ENCODE measurements at regions not wholly inside any gene's neighbourhood (a gene's known extent, or its start where the extent isn't known, plus 50 kb on each side); places are given as distances from the start of the nearest gene placed in this dataset.
"Not testable (repeated sequence)": the region's sequence is repeated elsewhere in the genome, so short reads cannot be mapped to it uniquely, and the experiment has no call there.

DNA sequence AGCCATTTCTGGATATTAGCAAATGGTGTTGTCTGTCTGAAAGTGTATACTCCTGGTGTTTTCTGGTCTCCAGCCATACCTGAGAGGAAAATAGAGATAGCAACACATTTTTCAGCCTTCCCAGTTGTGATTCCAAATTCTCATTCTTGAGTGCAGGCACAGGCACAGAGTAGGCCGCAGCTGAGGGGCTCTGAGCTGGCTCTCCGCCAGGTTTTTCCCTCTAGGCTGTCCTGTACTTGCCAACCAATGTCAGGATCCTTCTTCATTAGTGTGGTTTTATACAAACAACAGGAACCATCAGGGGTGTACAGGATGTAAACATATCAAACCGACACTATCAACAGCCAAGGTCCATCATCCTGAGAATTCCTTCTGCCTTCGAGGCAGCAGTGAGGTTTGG, 1733.6 kb upstream of the CELF4 start:
- no peak for DNase-seq

GRCh38 chr18:39297225-39297624, 1731.6 kb upstream of the CELF4 start:
- no peak for DNase-seq

DNA sequence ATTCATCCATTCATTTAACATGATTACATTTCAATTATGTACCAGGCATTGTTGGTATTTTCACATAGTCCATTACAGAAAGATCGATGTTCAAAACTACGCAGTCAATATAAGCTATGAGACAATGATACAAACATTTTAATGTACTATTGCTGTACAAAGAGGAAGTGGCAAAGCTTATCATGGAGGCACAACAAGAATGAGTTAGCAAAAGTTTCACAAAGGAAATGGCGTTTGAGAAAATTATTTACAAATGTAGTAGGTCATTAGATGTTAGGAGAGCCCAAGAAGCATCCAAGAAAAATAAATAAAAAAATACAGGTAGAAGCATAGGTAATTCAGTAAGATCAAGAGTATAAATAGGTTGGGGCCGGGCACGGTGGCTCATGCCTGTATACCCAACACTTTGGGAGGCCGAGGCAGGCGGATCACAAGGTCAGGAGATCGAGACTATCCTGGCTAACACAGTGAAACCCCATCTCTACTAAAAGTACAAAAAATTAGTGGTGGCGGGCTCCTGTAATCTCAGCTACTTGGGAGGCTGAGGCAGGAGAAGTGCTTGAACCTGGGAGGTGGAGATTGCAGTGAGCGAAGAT, 1730.8 kb upstream of the CELF4 start:
- DNase-seq: no peak

DNA sequence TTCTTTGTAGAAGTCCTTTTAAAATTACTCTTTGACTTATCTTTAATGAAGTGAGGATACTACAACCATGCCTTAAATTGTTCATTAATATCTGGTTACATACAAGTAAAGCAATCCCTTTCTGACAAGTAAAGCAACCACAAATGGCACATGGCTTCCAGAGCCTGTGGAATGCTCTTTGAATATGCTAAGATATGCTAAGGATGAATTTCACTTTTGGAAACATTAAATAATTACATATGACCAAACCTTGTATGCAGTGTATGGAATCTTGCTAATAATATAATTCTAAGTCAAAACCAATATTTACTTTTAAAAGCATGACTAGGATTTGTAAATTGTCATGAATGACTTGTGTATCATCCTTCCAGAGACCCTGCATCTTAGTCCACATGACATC, 1711.2 kb upstream of the CELF4 start:
- DNase-seq: no peak

DNA sequence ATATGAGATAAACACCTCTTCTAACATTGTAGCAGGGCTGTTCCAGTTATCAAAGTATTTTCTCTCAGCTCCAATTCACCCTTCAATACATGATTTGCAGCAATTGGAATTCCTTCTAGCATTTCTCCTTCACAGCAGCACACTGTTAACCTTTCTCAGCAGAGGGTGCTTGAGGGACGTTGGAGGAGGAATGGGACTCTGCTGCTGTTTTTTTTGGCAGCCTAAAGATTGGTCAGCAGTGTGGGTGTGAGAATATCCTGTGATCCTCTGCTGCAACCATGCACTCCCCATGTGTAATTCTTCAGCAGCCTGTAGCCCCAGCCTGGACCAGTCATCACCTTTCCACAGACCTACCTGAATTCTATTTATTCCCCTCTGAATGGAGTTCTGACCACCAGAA, 1708.9 kb upstream of the CELF4 start:
- DNase-seq: no peak

DNA sequence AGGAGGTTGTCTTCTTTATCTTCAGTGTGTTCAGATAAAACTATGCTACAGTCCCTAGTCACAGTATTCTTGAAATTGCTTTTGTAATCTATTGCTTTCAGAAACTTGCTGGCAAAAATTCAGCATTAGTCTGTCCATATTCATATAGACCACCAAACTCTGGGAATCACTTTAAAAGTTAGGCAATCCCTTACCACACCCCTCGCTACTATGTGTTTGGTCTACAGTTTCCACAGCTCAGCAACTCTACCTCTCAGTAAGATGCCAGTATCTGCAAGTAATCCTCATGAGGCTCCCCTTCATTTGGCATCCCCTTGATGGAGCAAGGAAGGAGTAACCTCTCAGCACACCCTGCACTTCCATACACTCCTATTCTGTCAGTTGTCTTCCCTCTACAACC, 1706.6 kb upstream of the CELF4 start:
- DNase-seq: no peak

- DNase-seq: no peak
Measured at GRCh38 chr18:39271654-39272053, 1706.1 kb upstream of the CELF4 start.

GRCh38 chr18:39260565-39260964, 1695.0 kb upstream of the CELF4 start:
- DNase-seq: no peak

DNA sequence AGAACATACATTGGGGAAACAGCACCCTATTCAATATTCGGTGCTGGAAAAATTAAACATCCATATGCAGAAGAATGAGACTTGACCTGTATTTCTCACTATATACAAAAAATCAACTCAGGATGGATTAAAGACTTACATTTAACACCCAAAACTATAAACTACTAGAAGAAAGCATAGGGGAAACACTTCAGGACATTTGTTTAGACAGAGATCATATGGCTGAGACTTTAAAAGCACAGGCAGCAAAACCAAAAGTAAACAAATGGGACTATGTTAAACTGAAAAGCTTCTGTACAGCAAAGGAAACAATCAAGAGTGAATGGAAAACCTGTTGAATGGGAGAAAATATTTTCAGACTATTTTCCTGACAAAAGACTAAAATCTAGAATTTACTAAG, 1694.1 kb upstream of the CELF4 start:
- no peak for DNase-seq

GRCh38 chr18:39244242-39244641, 1678.6 kb upstream of the CELF4 start:
- DNase-seq: no peak

DNA sequence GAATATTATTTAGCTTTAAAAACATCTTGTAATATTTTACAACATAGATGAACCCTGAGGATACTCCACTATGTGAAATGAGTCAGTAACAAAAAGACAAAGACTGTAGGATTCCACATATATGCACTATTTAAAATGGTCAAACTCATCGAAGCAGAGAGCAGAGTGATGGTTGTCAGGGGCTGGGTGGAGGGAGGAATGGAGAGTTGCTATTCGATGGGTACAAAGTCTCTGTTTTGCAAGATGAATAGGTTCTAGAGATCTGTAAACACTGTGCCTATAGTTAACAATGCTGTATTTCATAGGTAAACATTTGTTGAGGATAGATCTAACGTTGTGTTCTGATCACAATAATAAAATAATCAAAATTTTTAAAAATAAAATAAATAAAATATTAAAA, 1675.9 kb upstream of the CELF4 start:
- DNase-seq: no peak

DNA sequence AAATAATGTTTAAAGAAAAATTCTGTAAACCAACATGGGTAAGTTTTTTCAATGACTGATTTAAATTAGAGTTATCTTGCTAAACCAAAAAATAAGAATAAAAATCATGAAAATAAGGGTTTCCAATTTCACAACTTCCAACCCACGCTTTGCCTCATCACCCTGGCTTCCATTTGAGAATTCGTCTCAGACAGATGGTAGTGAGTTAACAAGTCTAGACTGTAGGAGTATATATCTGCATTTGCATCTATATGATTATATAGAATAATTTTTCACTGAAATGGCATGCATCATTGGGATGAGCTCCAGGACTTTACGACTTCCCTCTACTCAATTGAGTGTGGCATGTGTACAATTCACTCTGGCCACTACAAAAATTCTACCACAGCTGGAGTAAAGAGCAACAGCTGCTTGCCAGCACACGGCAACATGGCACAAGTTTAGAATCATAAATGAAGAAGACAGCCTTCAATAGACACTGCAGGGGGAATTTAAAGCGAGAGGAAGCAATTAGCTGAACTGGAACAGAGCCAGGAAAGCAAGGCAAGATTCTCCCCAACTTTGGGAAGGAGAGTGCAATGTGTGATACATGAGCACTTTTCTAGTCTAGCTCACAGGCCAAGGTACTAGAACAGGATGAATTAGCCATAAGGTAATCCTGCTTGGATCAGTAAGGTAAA, 1673.5 kb upstream of the CELF4 start:
- DNase-seq: no peak

DNA sequence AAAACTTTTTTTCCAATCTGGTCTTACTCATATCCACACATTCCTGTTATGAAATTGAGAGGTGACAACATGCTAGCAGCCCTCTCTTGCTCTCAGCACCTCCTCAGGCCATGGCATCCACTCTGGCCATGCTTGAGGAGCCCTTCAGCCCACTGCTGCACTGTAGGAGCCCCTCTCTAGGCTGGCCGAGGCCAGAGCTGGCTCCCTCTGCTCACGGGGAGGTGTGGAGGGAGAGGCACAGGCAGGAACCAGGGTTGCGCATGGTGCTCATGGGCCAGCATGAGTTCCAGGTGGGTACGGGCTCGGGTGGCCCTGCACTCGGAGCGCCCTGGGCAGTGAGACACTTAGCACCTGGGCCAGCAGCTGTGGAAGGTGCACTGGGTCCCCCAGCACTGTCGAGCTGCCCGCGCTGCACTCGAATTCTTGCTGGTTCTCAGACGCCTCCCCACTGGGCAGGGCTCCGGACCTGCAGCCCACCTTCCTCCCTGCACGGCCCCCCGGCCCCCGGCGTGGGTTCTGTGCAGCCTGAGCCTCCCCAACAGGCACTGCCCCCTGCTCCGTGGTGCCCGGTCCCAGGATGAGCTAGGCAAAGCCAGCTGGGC, 1669.6 kb upstream of the CELF4 start:
- no peak for DNase-seq

DNA sequence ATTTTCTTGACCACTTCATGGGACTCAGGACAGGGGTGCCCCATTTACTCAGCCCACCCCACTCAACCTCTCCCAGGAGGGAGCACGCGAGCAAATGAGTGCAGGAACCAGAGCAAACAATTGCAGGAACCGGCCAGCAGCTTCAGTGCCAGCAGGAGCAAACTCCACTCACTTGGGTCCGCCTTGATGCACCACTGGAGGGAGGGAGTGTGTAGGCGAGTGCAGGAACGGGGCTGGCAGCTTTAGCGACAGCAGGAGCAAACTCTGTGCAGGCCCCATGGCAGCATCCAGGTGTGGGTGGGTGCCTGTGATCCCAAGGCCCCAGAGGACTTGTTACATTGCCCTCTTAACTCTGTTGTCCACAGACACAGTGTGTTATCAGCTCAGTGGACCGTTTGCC, 1667.3 kb upstream of the CELF4 start:
- no peak for DNase-seq

GRCh38 chr18:39232490-39232889, 1666.9 kb upstream of the CELF4 start:
- no peak for DNase-seq

DNA sequence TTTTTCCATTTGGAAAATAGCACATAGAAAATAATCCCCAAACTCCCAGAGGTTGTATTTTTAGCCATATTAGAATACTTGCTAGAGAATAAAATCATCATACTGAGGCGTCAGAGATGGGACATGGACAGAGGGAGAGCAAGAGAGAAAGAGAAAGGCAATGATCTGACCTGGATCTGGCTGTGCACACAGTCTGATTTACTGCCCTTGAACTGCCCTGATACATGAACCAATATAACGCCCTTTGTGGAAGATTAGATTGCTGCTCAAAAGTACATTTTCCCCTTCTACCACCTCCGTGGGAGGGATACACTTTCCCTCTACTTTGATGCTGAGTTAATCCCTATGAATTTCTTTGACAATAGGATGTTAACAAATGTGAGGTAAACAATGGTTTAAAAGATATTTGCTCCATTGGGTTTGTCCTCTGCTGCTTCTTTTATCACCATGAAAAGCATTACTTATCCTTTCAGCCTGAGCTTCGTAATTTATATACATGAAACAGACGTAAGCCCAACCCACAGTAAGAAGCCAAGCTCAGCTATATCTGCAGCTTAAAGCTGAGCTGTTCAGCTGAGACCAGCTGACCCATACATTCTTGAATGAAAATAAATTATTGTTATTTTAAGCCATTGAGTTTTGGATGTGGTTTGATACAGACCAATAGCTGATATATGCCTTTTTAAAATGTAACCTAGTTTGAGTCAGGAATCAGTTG, 1664.6 kb upstream of the CELF4 start:
- no peak for DNase-seq

DNA sequence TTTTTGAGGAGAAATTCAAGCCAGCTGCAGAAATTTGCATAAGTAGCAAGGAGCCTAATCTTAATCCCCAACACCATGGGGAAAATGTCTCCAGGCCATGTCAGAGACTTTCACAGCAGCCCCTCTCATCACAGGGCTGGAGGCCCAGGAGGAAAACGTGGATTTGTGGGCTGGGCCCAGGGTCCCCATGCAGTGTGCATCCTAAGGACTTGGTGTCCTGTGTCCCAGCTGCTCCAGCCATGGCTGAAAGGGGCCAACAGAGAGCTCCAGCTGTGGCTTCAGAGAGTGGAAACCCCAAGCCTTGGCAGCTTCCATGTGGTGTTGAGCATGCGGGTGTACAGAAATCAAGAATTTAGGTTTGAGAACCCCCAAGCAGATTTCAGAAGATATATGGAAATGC, 1662.2 kb upstream of the CELF4 start:
- DNase-seq: not testable (repeated sequence)

DNA sequence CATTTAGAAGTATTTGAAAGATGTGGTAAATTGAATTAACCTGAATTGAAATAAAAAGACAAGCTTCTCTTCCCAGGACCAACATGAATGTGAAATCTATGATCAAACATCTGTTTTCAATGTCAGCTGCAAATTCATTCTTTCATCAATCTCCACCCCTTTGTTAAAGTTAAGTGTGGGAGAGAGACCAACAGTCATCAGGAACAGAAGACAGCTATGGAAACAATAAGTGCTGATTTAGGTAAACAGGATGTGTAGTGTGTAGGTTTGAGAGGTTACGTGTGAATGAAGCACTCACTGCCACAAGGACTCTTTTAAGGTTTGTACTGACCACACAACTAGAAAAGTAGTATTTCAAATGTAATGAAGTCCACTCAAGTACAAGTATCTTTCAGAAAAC, 1659.8 kb upstream of the CELF4 start:
- DNase-seq: no peak

DNA sequence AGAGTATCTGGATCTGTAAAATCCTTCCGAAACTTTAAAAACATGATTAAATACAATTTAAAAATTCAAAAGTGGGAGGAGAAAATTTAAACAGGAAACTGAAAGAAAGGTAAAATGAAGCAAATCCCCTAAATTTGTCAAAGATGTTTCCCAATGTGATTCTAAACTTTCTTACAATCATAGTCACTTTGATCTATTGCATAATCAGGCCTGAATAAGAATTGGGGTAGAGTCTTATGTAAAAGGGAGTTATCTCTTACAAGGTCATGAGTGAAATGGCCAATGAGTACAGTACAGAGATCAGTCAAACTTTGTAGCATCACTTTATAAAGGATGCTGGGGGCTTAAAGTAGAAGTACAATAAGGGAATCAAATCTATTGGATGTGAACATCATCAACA, 1657.7 kb upstream of the CELF4 start:
- no peak for DNase-seq

DNA sequence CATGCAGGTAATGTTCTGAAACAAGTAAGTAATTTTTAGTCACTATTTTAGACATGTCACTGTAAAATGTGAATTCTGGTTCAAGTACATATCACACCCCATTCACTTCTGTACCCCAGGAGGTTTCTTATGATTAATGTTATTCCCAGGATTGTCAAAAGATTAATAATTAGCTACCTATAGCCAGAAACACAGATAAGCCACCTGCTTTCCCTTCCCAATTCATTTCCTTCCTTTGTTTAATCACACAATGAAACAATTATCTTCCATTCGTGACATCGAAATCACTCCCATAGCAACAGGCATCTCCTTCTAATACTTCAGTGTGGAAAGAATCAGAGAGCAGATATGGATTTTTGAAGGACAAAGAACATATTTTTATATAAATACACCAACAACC, 1650.3 kb upstream of the CELF4 start:
- DNase-seq: no peak

GRCh38 chr18:39211461-39211860, 1645.9 kb upstream of the CELF4 start:
- no peak for DNase-seq

- no peak for DNase-seq
Measured at GRCh38 chr18:39209173-39209572, 1643.6 kb upstream of the CELF4 start.

GRCh38 chr18:39208729-39209128, 1643.1 kb upstream of the CELF4 start:
- no peak for DNase-seq

DNA sequence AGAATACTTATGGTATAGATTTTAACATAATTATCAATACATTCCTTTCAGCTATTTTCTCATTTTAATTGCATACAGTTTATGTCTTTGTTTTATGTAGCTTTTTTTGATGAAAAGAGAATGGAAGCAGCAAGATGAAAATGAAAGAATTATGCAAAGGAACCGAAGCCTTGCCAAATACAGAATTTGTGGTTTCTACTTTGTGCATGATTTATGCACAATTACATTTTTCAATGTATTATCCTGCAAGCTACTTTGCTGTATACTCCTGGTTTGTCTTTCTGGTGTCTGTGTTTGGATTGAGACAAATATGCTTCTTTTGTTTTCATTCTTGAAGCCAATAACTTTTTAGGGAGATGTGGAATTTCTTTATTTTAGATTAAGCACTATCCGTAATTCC, 1642.6 kb upstream of the CELF4 start:
- DNase-seq: no peak

All from stimulated activated CD4-positive, alpha-beta T cell treated with anti-CD3 and anti-CD28 coated beads, Interleukin-1b, Interleukin-23, amount 100 ng/mL, for 48 hours (primary cell).